Fibroblast of peridontal ligament (primary cell): ENCODE measurements at regions not wholly inside any gene's neighbourhood (a gene's known extent, or its start where the extent isn't known, plus 50 kb on each side); places are given as distances from the start of the nearest gene placed in this dataset.

Experiments
- DNase-seq: peaks from one replicate; pipeline ENCODE4 v3.0.0-alpha.2; 2010; ENCODE audit errors: extremely low read depth

DNA sequence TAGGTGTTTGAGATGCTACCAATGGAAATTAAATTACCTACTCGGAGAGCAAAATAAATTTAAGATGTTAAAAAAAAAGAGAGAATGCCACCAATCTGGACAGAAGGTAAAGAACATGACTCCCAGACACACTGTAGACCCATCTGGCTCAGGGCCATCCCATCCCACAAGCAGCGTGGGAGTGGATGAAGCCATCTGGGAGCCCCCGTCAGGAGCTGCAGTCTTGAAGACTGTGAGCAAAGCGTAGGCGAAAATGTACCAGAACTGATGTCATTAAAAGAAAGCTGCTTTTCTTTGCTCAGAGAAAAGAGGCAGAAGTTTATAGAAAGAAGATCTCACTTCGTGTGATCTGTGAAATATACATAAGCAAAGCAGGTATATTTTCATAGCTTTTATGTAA, 815.7 kb downstream of the QKI start:
- DNase-seq, result no peak

DNA sequence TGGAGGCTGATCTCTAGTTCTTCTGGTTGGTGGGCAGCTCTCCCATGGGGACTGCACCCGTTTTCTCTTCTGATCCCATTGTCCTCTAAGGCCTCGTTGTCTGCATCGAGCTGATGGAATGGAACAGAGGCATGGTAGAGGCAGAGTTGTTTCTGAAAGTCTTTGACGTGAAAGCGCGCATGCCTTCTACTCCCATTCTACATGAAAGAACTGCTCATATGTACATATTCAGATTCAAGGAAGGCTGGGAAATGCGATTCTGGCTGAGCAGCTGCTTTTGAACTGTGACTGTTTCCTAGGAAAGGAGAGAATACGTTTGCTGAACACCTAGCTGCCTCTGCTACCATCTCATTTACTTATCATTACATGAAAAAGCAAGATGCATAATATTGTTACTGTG, 815.2 kb downstream of the QKI start:
- DNase-seq, result no peak

DNA sequence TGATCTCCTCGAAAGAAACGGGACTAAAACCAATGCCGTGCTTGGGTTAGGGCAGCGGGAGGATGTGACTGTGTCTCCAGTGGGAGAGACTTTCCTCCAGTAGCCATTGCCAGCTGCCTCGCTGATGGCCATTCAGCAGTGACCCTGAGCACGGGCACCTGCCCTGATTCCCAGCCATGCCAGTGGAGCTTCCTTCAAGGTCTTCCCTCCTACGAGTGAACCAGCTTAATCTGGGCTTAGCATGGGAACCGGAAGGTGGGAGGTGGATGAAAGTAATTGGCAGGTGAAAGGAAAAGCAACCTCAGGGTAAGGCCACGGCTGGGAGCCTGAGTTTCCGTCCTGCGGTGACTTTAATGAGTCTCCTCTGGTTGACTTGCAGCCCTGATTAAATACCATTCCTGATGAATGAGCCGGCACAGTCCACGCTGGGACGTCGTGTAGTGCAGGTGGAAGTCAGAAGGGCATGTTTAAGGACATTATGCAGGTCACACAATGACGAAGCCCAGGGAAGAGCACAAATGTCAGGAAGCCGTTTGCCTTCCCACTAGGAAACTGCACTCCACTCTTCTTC, 813.5 kb downstream of the QKI start:
- no peak for DNase-seq

DNA sequence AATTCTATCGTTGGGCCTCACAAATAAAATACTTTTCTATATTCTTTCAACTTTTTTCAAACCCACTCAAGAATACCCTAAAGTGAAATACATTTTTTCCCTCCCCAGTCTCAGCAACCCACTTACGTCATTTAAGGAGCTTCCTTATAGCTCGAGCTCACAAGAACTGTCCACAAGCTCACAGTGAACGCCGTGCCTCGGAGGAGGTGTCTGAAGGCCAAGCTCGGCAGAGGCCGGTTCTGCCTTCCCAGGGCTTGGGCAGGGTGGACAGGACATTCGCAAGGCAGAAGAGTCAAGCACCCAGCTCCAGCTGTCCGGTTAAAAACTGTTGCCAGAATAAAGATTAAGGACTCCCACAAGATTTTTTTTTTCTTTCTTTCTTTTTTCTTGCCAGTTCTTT, 802.3 kb downstream of the QKI start:
- no peak for DNase-seq

DNA sequence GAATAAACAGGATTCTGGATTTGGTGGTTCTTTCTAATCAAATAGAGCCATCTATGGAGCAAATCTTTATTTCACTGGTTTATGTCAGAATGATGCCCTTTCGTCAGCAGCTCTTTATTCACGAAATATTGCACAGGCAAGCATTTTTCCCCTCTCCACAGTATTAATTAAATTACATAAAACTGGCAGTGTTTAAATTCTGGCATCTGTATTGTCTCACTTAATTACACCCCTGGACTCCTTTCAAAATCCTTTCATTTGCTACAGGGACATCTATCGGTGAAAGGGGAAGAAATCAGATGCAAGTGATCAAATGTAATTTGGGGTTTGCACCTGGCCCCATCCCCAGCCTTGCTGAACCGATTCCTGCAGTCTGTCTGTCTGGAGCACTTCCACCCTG, 801.9 kb downstream of the QKI start:
- no peak for DNase-seq

DNA sequence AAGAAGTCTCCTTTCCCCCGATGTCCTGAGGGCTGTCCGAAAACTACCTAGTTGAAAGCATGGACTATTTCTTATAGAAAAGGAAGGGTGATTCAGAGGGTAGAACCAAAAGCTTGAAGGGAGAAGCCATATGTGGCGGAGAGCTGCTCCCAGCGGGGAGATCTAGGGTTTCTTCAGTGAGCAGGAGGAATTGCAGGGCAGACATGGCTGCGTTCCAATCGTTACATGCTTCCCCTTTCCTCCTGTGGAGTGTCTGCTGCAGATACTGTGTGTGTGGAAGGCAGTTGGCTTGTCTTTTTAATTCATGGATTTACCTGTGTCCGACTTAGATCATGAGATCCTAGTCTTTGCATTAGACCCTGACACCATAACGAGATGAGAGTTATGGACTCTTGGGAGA, 799.5 kb downstream of the QKI start:
- DNase-seq, result no peak

DNA sequence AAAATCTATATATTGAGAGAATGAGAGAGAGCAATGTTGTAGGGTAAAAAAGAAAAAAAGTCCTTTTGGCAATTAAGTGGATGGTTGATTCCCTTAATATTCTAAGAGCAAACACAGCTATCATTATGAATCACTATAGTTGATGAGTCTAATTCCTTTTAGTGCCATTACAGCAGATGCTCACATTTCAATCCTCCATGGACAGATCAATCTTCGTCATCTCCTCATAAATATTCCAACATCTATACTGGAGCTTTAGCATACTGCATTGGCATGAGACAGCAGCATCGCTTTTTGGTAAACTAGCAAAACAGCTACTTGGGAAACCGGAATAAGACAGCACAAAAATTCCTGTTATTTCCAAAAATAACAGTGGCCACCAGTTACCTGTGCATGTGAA, 796.7 kb downstream of the QKI start:
- no peak for DNase-seq

DNA sequence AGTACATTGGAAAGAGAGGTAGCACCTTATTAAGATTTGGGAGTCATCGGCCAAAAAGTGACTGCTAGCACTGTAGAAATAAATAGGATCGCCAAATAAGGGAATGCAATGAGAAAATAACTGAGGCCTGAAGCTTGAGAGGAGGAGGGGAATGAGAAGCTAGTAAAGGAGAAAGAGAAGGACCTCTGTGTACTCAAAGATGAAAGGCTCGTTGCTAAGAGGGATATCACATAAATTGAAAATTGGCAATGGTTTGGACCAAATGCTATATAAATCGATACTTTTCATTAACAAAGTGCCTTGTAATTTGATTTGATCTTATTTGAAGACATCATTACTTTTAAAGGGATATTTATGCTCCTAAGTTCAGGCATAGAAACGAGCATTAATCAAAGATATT, 796.3 kb downstream of the QKI start:
- no peak for DNase-seq

DNA sequence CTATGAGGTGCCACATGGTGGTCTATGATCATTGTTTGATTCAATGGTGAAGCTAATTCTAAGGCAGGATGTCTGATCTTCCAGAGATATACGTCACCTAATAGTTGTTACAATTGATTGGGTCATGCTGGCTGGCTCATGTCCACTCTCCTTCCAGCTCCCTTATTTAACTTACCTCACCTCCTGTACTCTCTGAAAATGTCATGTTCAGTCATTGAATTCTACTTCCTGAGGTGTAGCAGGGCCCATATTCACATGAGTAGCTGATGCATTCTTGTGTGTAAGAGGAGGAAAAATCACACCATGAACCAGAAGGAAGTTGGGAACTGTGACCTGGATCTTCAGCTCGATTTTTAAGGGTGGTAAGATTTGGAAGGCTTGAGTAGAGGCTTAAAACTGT, 795.8 kb downstream of the QKI start:
- no peak for DNase-seq

DNA sequence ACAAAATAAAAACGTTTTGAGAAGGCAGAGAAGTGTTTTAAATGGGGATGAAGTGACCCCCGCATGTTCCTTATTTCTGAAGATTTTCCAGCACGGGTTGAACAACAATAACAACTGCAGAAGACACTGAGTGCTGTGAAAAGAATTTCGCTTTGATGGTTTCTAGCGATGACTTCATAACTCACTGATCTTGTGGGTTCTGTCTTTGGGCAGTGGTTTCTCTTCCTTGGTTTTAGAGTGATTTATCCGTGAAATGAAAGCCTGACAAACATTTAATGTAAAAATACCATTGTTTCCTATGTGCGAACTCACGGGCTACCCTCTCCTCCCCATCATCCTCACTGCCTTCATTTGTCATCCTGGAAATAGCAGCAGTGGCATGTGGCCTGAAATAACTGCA, 793.9 kb downstream of the QKI start:
- DNase-seq, result no peak

DNA sequence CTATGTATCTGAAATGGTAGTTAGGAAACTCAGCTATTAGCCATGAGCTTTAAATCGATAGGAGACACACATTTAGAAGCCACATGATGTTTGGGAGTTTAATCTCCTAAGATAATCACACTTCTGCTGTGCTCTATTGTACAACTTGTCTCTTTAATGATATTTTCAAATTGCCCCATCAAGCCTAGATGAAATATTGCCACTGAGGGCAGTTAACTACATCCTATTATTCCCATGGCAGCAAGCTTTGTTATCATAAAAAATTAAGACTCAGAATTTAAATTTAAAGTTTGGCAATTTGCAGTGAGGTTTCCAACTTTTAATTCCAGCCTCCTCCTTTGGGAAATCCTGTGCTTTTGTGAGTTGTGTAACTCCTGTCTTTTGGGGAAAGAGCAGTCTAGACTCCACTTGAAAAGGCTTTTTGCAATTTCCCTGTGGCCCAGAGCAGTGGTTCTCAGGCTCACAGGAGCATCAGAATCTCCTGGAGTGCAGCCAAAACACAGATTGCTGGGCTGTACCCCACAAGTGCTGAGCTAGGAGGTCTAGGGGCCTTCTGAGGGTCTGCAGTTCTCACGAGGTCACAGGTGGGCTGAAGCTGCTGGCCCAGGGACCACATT, 792.4 kb downstream of the QKI start:
- DNase-seq, result no peak

DNA sequence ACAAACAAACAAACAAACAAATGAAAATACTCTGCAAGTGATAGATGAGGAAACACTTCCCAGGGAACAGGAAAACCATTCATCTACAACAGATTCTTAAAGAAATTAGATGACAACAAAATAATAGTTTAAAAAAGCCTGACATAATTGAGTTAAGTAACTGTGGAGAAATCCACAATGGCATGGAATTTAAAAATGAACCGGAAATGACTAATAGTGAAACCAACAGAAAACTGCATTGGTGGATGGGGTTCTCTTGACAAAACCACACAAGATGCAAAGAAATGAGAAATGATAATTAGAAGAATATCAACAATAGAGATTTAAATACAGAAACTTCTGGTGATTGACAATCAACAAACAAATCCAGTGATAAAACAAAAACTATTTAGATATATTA, 785.6 kb downstream of the QKI start:
- no peak for DNase-seq

DNA sequence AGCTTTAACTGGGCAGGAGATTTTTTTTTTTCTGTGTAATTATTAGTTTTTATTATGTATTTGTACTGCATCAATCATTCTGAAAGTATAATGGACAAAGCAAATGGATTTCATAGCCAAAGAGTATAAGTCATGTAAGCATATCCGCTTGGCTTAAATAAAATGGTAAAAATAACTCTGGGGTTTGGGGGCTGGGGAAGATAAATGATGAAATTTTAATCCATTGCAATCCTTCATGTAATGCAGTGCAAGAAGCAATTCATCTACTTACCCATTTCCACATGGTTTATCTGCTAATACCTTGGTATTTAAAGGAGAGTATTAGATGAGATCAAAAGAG, 781.4 kb downstream of the QKI start:
- no peak for DNase-seq

DNA sequence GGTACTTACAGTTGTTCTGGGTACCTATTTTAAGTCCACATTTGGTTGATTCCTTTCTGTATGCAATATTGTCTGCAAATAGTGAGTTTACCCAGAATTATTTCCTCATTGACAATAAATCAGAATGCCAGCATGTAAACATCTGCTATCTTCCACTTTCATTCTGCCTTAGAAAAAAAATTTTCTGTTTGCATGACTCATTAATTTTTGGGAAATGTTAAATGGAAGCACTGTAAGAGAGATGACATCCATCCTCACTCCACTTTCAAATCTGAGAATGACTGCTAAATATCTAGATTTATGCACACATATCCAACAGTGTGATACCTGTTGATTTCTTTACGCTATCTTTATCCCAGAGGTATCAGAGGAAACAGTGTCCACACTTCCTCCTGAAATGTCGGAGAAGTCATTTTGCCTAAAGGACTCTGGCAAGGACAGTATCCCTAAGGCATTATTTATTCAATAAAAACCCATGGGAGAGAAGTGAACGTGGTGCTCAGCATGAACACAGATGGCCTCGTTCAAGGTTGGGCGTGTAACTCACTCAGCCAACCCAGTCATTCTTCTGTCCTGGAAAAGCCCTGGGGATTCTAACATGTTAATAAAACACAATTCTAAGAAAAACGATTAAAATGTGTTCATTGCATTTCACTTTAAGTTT, 780.9 kb downstream of the QKI start:
- DNase-seq, result no peak

DNA sequence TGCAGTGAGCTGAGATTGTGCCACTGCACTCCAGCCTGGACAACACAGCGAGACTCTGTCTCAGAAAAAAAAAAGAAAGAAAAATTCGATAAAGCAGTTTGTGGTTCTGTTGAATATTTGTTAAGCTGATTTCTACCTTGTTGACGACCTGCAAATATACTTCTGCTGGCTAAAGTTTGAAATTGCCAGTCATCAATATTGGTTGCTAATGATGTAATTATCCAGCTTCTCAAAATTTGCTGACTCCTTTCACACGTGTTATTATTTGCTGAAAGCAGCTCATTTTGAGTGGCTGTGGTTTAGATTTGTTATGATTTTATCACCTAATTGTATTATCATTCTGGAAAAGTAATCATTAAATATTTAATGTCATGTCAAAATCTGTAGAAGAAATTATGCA, 774.3 kb downstream of the QKI start:
- DNase-seq, result no peak

DNA sequence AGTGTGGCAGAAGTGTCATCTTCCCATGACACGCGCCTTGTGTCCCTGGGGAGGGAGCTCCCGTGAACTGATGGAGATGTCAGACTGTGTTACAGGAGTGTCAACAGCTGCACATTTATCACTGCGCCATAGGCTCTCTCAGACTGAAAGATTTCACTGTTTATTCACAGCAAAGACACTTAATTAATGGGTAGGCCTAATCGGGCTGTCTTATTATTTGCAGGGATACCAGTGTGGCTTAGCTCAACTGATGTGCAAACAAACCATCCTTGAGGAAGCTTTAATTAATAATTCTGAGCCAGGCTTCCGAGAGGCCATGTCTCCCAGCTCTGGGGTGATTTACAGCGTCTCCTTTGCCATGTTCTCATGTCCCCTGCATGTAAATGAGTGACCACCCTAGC, 771.0 kb downstream of the QKI start:
- DNase-seq, result no peak

DNA sequence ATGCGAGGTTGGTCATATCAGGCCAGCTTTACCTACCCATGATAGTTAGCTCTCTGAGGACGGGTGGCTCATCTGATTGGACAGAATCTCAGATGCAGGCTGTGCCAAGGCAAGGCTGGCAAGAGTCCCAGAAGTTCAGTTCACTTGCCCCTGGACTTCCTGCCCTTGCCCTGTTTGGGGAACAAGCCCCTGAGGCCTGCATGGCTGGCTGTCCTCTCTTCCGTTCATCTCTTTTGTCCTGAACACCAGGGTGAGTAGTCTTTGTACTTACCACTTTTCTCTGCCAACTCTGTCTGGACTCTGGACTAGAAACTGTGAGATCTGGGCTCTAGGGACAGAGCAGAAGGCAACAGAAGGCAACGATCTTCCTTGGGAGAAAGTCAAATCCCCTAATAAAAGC, 769.9 kb downstream of the QKI start:
- no peak for DNase-seq

DNA sequence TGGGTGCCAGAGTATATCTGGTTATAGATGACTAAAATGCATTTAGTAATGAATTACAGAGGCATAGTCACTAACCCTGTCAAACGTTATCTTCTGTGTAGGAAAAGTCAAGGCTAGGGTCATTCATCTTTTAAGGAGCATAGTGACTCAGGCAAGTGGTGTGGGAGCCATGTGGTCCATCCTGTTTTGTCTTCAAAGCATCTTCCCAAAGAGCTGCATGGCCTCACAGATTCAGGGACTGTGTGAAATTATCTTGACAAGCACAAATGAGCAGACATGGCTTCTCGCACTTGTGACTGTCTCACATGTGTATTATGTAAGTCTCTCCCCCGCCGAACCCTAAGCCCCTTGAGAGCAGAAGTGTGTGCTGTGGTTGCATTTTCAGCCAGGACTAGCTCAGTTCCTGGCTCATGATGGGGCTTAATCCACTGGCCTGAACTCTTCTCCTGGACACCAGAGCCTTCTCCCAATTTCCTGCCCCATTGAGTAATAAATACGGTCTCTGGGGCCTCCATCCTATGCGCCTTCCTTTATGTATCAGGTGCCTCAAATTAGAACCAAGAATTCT, 769.1 kb downstream of the QKI start:
- no peak for DNase-seq

DNA sequence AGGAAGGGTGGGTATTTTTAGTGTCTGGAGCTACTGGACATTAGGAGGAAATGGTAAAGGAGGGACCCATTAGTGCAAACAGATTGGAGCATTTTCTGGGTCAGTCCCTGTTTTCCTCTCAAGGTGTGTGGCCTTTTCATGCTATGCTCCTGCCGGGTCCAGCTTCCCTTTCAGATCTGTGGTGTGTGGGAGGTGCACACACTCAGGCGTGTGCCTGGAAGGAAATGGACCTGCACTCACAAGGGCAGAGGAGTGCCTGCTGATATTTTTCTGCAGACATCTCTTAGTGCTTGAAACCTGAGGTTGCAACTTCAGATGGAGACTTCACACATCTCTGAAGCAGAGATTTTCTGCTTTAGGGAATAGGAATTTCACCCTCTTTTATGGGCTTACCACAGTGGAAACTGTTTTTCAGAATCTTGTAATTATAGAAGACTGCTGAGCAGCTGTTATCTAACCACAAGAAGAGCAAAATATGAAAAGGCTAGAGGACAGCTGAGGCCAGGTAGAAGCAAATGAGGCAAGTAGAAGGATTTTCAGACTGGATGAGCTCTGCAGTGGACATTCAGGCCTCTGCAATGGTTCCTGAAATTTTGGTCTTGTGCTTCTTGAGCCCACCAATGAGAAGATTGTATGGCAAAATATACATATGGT, 764.3 kb downstream of the QKI start:
- no peak for DNase-seq

DNA sequence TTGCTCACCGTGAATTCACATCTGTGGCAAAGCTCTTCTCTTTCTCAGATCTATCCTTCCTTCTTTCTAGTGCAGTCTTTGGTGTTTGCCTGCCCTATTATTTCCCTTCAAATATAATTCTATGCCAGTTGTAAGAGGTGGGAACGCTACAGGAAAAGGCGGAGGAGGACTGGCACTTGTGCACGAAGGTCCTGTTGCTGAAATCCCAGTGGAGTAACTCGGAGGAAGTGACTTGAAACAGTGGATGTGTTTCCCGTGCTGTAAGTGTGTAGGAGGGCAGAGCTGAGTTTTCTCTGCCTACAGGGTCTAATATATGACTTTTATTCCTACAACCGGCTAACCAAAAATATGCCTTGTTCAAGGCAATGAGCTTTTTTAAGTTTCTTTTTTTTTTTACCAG, 754.8 kb downstream of the QKI start:
- no peak for DNase-seq

DNA sequence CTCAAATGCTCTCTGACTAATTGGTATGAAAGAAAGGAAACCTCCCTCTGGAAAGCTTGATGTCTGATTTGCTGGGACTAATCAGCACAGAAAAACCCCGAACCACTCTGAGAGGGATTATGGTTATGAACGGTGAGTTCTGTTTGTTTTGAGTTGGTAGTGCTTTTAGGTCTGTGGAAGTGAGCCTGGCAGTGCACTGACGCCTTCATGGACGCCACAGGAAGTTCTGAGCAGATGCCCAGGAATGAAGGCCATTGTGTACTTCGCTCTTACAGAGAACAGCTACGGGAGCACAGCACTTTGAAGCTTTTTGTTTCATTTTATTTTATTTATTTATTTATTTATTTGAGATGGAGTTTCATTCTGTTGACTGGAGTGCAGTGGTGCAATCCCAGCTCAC, 754.1 kb downstream of the QKI start:
- no peak for DNase-seq

DNA sequence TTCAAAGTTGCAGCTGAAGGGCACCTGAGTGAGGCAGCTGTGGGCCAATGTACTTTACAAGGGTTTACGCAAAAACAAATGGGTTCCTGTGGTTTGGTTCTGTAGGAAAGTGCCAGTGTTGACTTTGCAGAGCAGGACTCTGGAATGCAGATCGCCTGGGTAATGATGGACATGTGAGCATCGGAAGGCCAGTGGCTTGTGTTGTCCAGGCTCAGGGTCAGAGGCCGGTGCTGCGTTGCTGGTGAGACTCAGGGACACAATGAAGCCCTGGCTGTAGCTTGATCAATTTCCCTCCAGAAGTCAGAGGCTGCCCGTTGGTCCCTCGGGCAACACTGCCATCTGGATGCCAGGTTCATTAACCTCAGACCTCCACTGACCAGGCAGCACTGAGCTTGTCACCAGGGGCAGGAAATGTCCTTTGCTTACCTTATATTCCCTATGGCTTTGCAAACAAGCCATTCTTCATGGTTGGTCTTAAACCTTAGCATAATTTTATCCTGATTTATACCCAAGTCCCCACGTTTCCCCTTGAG, 753.4 kb downstream of the QKI start:
- DNase-seq, result no peak

DNA sequence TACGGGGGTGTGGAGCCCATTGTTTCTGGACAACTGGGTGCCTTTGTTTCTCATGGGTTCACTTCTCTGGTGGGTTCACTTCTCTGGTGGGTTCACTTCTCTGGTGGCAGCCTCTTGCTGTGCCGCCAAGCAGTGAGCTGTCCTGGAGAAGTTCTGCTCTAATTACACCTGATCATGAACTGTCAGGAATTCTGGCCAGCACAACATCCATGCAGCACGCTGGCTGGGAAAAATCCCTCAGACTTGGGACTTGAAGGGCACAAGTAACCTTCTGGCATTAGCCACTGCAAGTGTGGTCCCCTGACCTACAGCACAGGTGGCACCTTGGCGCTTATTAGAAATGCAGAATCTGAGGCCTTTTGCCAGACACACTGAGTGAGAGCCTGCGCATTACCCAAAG, 752.5 kb downstream of the QKI start:
- DNase-seq, result no peak
